Keratinocyte (primary cell): ENCODE measurements at regions not wholly inside any gene's neighbourhood (a gene's known extent, or its start where the extent isn't known, plus 50 kb on each side); places are given as distances from the start of the nearest gene placed in this dataset.

Experiments used
- DNase-seq: peaks from one replicate; pipeline ENCODE4 v3.0.0-alpha.2; 2011; ENCODE audit warnings: low read depth, missing footprints, low spot score
- FAIRE-seq: peaks from 2 replicates; lab custom pipeline; 2011; peaks lifted over from hg19 to GRCh38; lab: Jason Lieb, UNC
- H2AFZ ChIP-seq: 2 replicates; pipeline ENCODE4 v1.6.0; 2012; ENCODE audit warnings: low read length, control low read depth, inconsistent platforms; ENCODE audit not compliant: control insufficient read depth
- H3K27ac ChIP-seq: 2 replicates; pipeline ENCODE4 v1.5.1; 2011; ENCODE audit warnings: low read length; ENCODE audit not compliant: control insufficient read depth, insufficient read depth
- H3K27me3 ChIP-seq: 3 replicates; pipeline ENCODE4 v1.6.0; 2011; ENCODE audit warnings: low read length; ENCODE audit not compliant: control insufficient read depth, insufficient read depth; ENCODE audit errors: extremely low read depth
- H3K36me3 ChIP-seq, 2 experiments: 2 replicates in 1 of 2; 3 replicates in 1 of 2; pipeline ENCODE4 v1.5.1; 2011; ENCODE audit warnings: low read length in 2 of 2, mild to moderate bottlenecking in 1 of 2; ENCODE audit not compliant: control insufficient read depth in 2 of 2, insufficient read depth in 2 of 2; ENCODE audit errors: extremely low read depth in 1 of 2
- H3K4me1 ChIP-seq: 3 replicates; pipeline ENCODE4 v1.5.1; 2011; ENCODE audit warnings: low read length; ENCODE audit not compliant: control insufficient read depth, insufficient read depth; ENCODE audit errors: extremely low read depth
- H3K4me2 ChIP-seq: 3 replicates; pipeline ENCODE4 v1.6.0; 2011; ENCODE audit warnings: low read depth, low read length; ENCODE audit not compliant: control insufficient read depth, insufficient read depth; ENCODE audit errors: extremely low read depth
- H3K4me3 ChIP-seq, 3 experiments: fragments of 200-600 bp in 1 of 3; sonication (generic) in 1 of 3; 2 replicates in 2 of 3; 3 replicates in 1 of 3; pipeline ENCODE4 v1.5.1; 2011 to 2016; ENCODE audit warnings: low read length in 3 of 3, mild to moderate bottlenecking in 3 of 3, control low read depth in 2 of 3, inconsistent platforms in 1 of 3, low read depth in 1 of 3, mixed read lengths in 1 of 3, mixed run types in 1 of 3, moderate library complexity in 1 of 3; ENCODE audit not compliant: control insufficient read depth in 2 of 3, insufficient read depth in 2 of 3; ENCODE audit errors: extremely low read depth in 1 of 3
- H3K79me2 ChIP-seq: 2 replicates; pipeline ENCODE4 v1.6.0; 2012; ENCODE audit warnings: low read length; ENCODE audit not compliant: control insufficient read depth, insufficient read depth
- H3K9ac ChIP-seq: 3 replicates; pipeline ENCODE4 v1.6.0; 2011; ENCODE audit warnings: low read length; ENCODE audit not compliant: control insufficient read depth, insufficient read depth; ENCODE audit errors: extremely low read depth
- H3K9me1 ChIP-seq: 3 replicates; pipeline ENCODE4 v1.6.0; 2011; ENCODE audit warnings: low read length; ENCODE audit not compliant: control insufficient read depth, insufficient read depth; ENCODE audit errors: extremely low read depth
- H3K9me3 ChIP-seq: 2 replicates; pipeline ENCODE4 v1.5.1; 2012; ENCODE audit warnings: low read depth, low read length; ENCODE audit not compliant: control insufficient read depth
- H4K20me1 ChIP-seq: 3 replicates; pipeline ENCODE4 v1.6.0; 2011; ENCODE audit warnings: low read length; ENCODE audit not compliant: control insufficient read depth, insufficient read depth; ENCODE audit errors: extremely low read depth
- EZH2 ChIP-seq: IDR thresholded peaks from one replicate; pipeline ENCODE4 v1.6.1; 2012; ENCODE audit warnings: inconsistent platforms, mild to moderate bottlenecking, low read length, moderate library complexity
- dilution Hi-C: fragments of 300-500 bp; cut with MboI; formaldehyde crosslinking; loops from one replicate; pipeline ENCODE4 v1.7.0; 2020; ENCODE audit warnings: low sequenced_read_pairs; ENCODE audit not compliant: extremely low pct_ligation_motif_present
- TF ChIP-seq, protein P1 (sequence below), 3 experiments: IDR thresholded peaks in 1 of 3; conservative IDR thresholded peaks in 1 of 3; optimal IDR thresholded peaks in 1 of 3; 2 replicates in 2 of 3; 3 replicates in 1 of 3; pipeline versions ENCODE3 to v1.5.1; 2011; ENCODE audit warnings: low read length in 3 of 3, mild to moderate bottlenecking in 3 of 3, moderate library complexity in 2 of 3, control low read depth in 1 of 3, inconsistent platforms in 1 of 3; ENCODE audit not compliant: insufficient read depth in 2 of 3; ENCODE audit errors: extremely low read depth in 1 of 3

- dilution Hi-C loops = no loop called here
- Histone ChIP-seq H3K27me3 (no peaks in the 10 kb centered on the region), H3K4me2 (no peak overlapping the region), H3K9me3 (no peaks in the 10 kb centered on the region), H4K20me1 (no peaks in the 10 kb centered on the region), H3K4me1 (no peaks in the 10 kb centered on the region), H3K9me1 (no peaks in the 10 kb centered on the region), H3K9ac (no peak overlapping the region), H2AFZ (no peak overlapping the region), H3K79me2 (no peaks in the 10 kb centered on the region), H3K4me3 (no peak overlapping the region), H3K27ac (no peak overlapping the region), H3K36me3 (no peaks in the 10 kb centered on the region)
- DNase-seq = no peak
- TF ChIP-seq, protein P1, sequence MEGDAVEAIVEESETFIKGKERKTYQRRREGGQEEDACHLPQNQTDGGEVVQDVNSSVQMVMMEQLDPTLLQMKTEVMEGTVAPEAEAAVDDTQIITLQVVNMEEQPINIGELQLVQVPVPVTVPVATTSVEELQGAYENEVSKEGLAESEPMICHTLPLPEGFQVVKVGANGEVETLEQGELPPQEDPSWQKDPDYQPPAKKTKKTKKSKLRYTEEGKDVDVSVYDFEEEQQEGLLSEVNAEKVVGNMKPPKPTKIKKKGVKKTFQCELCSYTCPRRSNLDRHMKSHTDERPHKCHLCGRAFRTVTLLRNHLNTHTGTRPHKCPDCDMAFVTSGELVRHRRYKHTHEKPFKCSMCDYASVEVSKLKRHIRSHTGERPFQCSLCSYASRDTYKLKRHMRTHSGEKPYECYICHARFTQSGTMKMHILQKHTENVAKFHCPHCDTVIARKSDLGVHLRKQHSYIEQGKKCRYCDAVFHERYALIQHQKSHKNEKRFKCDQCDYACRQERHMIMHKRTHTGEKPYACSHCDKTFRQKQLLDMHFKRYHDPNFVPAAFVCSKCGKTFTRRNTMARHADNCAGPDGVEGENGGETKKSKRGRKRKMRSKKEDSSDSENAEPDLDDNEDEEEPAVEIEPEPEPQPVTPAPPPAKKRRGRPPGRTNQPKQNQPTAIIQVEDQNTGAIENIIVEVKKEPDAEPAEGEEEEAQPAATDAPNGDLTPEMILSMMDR (optimal IDR thresholded peaks at IDR 0.05 in 1 of 3, IDR thresholded peaks at IDR 0.05 in 1 of 3, conservative IDR thresholded peaks at IDR 0.05 in 1 of 3; ENCODE audit: extremely low read depth in 1 of 3, insufficient read depth in 2 of 3, low read length in 3 of 3) = no peak
- TF ChIP-seq EZH2 = no peak
- no peak for FAIRE-seq
Measured at GRCh38 chr18:53749766-53750165, 474.7 kb downstream of the MBD2 start.

- no peaks in the 10 kb centered on the region for H3K79me2 ChIP-seq
- dilution Hi-C loops = no loop called here
- H3K4me1 ChIP-seq = no peaks in the 10 kb centered on the region
- no peaks in the 10 kb centered on the region for H4K20me1 ChIP-seq
- H3K4me3 ChIP-seq = no peak overlapping the region
- no peak overlapping the region for H2AFZ ChIP-seq
- no peak overlapping the region for H3K4me2 ChIP-seq
- H3K36me3 ChIP-seq = no peaks in the 10 kb centered on the region
- H3K9me3 ChIP-seq = no peaks in the 10 kb centered on the region
- H3K9ac ChIP-seq = no peak overlapping the region
- no peak for FAIRE-seq
- no peaks in the 10 kb centered on the region for H3K9me1 ChIP-seq
- no peak overlapping the region for H3K27ac ChIP-seq
- no peak for TF ChIP-seq EZH2
- TF ChIP-seq, protein P1 (optimal IDR thresholded peaks at IDR 0.05 in 1 of 3, IDR thresholded peaks at IDR 0.05 in 1 of 3, conservative IDR thresholded peaks at IDR 0.05 in 1 of 3; ENCODE audit: extremely low read depth in 1 of 3, insufficient read depth in 2 of 3, low read length in 3 of 3) = no peak
- no peaks in the 10 kb centered on the region for H3K27me3 ChIP-seq
- no peak for DNase-seq
Measured at GRCh38 chr18:53747663-53748160, 476.8 kb downstream of the MBD2 start.
